ENCODE measurements at regions not wholly inside any gene's neighbourhood (a gene's known extent, or its start where the extent isn't known, plus 50 kb on each side); places are given as distances from the start of the nearest gene placed in this dataset.

- TF ChIP-seq SPI1 (IDR thresholded peaks at IDR 0.05; ENCODE audit: borderline replicate concordance, low read depth) (no peak), CTCF (IDR thresholded peaks at IDR 0.05; ENCODE audit: insufficient read depth, low read length) (no peak)
These were observed 133.5 kb upstream of the FAM47B start for GRCh38 chrX:34809096-34809495.

Data from HL-60 (cell line).